ENCODE measurements at regions not wholly inside any gene's neighbourhood (a gene's known extent, or its start where the extent isn't known, plus 50 kb on each side); places are given as distances from the start of the nearest gene placed in this dataset.

DNA sequence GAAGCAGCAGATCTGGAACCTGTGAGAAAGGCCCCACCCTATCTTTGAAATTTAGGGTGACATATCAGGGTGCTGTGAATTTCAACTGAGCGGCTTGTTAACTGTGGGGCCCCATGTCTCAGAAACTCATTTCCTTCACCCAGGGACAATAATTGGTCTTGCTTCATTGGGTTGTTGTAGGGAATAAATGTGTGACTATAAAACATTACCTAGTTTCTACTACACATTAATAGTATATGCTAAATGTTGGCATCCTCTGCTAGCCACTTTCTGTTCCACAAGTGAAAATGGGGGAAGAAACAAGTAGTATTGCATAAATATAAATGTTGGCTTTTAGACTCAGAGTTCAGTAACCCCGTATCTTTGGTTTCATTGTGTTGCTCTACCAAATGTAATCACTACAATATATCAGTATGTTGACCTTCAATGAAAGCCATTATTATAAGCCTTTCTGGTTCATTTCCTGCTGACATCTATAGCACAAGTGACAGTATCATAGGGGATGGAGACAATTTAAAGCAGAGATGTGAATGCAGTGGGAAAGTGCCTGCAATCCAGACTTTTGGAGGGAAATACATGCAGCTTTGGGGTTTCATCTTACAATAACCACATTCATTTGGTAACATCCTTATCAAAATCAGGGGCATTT is 905.5 kb upstream of the RAG2 start:
- ChIA-PET CTCF (no interaction called here), RAD21 (ENCODE audit: low non-redundant PET in 1 of 2, low total read pairs in 2 of 2, uncharacterized antibody in 2 of 2, unreplicated experiment in 2 of 2) (no interaction called here), POLR2A (no interaction called here)
- Histone ChIP-seq H3K27ac (ENCODE audit: low read depth, low read length) (no peak overlapping the region), H3K9ac (ENCODE audit: low read length) (no peak overlapping the region), H4K20me1 (ENCODE audit: insufficient read depth) (no peaks in the 10 kb centered on the region), H3K36me3 (ENCODE audit: control insufficient read depth in 1 of 2, insufficient read depth in 2 of 2, low read length in 2 of 2) (no peaks in the 10 kb centered on the region), H3K4me1 (ENCODE audit: control insufficient read depth in 1 of 2, insufficient read depth in 2 of 2, low read length in 2 of 2) (no peaks in the 10 kb centered on the region), H3K4me2 (ENCODE audit: low read length) (no peak overlapping the region), H2AFZ (ENCODE audit: low read depth, low read length, poor library complexity, severe bottlenecking) (no peak overlapping the region), H3K9me3 (ENCODE audit: control insufficient read depth in 1 of 2, insufficient read depth in 1 of 2, low read depth in 1 of 2, low read length in 2 of 2) (peaks cover 7 to 27% of the 10 kb centered on the region in 2 experiments; a peak in 2 of 4 replicates), H3K79me2 (ENCODE audit: insufficient read depth, low read length) (no peaks in the 10 kb centered on the region), H3K9me2 (ENCODE audit: insufficient read depth) (no peaks in the 10 kb centered on the region), H3K27me3 (ENCODE audit: insufficient read depth, low read length) (no peaks in the 10 kb centered on the region), H3K4me3 (replicated peaks in 1 of 2; ENCODE audit: low read depth in 1 of 2, low read length in 2 of 2) (no peak overlapping the region)
- ATAC-seq (no peak), DNase-seq (ENCODE audit: low read depth, low spot score) (no peak)
- intact Hi-C loops (cut with micrococcal nuclease): no loop called here
- BruUV-seq (replicated peaks): no TSS peak
- no peak for TF ChIP-seq YY1 (IDR thresholded peaks at IDR 0.05; ENCODE audit: extremely low read depth, insufficient replicate concordance, low read depth, low read length)
- TF ChIP-seq, protein P1, sequence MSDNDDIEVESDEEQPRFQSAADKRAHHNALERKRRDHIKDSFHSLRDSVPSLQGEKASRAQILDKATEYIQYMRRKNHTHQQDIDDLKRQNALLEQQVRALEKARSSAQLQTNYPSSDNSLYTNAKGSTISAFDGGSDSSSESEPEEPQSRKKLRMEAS (IDR thresholded peaks at IDR 0.05): no peak
- TF ChIP-seq JUND (IDR thresholded peaks at IDR 0.05): no peak
- TF ChIP-seq SP1 (IDR thresholded peaks at IDR 0.05; ENCODE audit: low read depth): no peak

- H2AFZ ChIP-seq (ENCODE audit: low read depth, low read length, poor library complexity, severe bottlenecking): no peak overlapping the region
- ChIA-PET CTCF (no interaction called here), RAD21 (ENCODE audit: low non-redundant PET in 1 of 2, low total read pairs in 2 of 2, uncharacterized antibody in 2 of 2, unreplicated experiment in 2 of 2) (no interaction called here), POLR2A (no interaction called here)
- no peak overlapping the region for H3K4me2 ChIP-seq (ENCODE audit: low read length)
- BruUV-seq (replicated peaks): no TSS peak
- H3K36me3 ChIP-seq (ENCODE audit: control insufficient read depth in 1 of 2, insufficient read depth in 2 of 2, low read length in 2 of 2): no peaks in the 10 kb centered on the region
- no peaks in the 10 kb centered on the region for H3K27me3 ChIP-seq (ENCODE audit: insufficient read depth, low read length)
- H3K4me1 ChIP-seq (ENCODE audit: control insufficient read depth in 1 of 2, insufficient read depth in 2 of 2, low read length in 2 of 2): no peaks in the 10 kb centered on the region
- H3K4me3 ChIP-seq (replicated peaks in 1 of 2; ENCODE audit: low read depth in 1 of 2, low read length in 2 of 2): no peak overlapping the region
- H3K9me3 ChIP-seq (ENCODE audit: control insufficient read depth in 1 of 2, insufficient read depth in 1 of 2, low read depth in 1 of 2, low read length in 2 of 2): peaks cover 7 to 24% of the 10 kb centered on the region in 2 experiments; a peak in 3 of 4 replicates
- no peaks in the 10 kb centered on the region for H3K9me2 ChIP-seq (ENCODE audit: insufficient read depth)
- no peak overlapping the region for H3K27ac ChIP-seq (ENCODE audit: low read depth, low read length)
- DNase-seq (ENCODE audit: low read depth, low spot score) (no peak), ATAC-seq (no peak)
- H3K9ac ChIP-seq (ENCODE audit: low read length): no peak overlapping the region
- no peaks in the 10 kb centered on the region for H3K79me2 ChIP-seq (ENCODE audit: insufficient read depth, low read length)
- intact Hi-C loops (cut with micrococcal nuclease): no loop called here
- no peaks in the 10 kb centered on the region for H4K20me1 ChIP-seq (ENCODE audit: insufficient read depth)
- no peak for TF ChIP-seq CBX3 (IDR thresholded peaks at IDR 0.05; ENCODE audit: low read depth)
- TF ChIP-seq SIN3A (IDR thresholded peaks at IDR 0.05; ENCODE audit: low read depth): no peak
- no peak for TF ChIP-seq ELF1 (IDR thresholded peaks at IDR 0.05; ENCODE audit: borderline replicate concordance, low read depth)
- no peak for TF ChIP-seq FOSL1 (IDR thresholded peaks at IDR 0.05; ENCODE audit: low read depth)
- TF ChIP-seq POLR2A (IDR thresholded peaks at IDR 0.05; ENCODE audit: borderline replicate concordance, extremely low read depth, insufficient read depth, insufficient read length): no peak
- TF ChIP-seq YY1 (IDR thresholded peaks at IDR 0.05; ENCODE audit: extremely low read depth, insufficient replicate concordance, low read depth, low read length): no peak
- TF ChIP-seq SP1 (IDR thresholded peaks at IDR 0.05; ENCODE audit: low read depth): no peak
Observed at GRCh38 chr11:37502202-37502601, 904.2 kb upstream of the RAG2 start.
